GM12891 (cell line): ENCODE measurements at regions not wholly inside any gene's neighbourhood (a gene's known extent, or its start where the extent isn't known, plus 50 kb on each side); places are given as distances from the start of the nearest gene placed in this dataset.
"Not testable (repeated sequence)": the region's sequence is repeated elsewhere in the genome, so short reads cannot be mapped to it uniquely, and the experiment has no call there.

Experiments
- POLR2A ChIP-seq: IDR thresholded peaks from 2 replicates; pipeline ENCODE4 v1.6.1; 2011; ENCODE audit warnings: low read depth, low read length, control low read depth
- POLR2AphosphoS5 ChIP-seq: IDR thresholded peaks from 2 replicates; pipeline ENCODE4 v1.6.1; 2011; ENCODE audit warnings: low read depth, low read length, control low read depth
- TAF1 ChIP-seq: IDR thresholded peaks from 2 replicates; pipeline ENCODE4 v1.6.1; 2011; ENCODE audit warnings: low read depth, low read length, control low read depth

DNA sequence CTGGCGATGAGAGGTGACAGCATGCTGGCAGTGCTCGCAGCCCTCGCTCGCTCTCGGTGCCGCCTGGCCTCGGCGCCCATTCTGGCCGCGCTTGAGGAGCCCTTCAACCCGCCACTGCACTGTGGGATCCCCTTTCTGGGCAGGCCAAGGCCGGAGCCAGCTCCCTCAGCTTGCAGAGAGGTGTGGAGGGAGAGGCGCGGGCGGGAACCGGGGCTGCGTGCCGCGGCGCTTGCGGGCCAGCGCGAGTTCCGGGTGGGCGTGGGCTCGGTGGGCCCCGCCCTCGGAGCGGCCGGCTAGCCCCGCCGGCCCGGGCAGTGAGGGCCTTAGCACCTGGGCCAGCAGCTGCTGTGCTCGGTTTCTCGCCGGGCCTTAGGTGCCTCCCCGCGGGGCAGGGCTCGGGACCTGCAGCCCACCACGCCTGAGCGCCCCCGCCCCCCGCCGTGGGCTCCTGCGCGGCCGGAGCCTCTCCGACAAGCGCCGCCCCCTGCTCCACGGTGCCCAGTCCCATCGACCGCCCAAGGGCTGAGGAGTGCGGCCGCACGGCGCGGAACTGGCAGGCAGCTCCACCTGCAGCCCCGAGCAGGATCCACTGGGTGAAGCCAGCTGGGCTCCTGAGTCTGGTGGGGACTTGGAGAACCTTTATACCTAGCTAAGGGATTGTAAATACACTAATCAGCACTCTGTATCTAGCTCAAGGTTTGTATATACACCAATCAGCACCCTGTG, 200.2 kb downstream of the MAP2K4 start:
- TF ChIP-seq POLR2A, TAF1, POLR2AphosphoS5: not testable (repeated sequence)
